ENCODE measurements at regions not wholly inside any gene's neighbourhood (a gene's known extent, or its start where the extent isn't known, plus 50 kb on each side); places are given as distances from the start of the nearest gene placed in this dataset.

DNA sequence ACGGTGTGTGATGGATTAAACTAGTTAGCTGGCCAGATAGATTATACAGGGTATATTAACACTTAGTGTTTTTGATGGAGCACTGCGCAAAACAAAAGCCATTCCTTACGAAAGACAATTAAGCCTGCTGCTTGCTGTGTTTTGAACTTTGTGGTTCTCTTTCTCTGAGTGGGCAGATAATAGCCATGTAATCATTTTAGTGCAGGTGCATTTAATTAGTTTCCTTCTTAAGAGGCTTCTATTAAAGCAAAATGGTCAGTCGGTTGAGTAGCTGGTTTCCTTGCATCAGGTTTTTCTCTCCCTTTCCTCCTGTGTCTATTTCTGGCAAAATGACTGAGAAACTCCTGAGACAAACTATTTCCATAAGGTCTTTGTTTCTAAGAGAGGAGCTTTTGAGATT, 512.5 kb downstream of the DMAC1 start:
- no peak for DNase-seq

DNA sequence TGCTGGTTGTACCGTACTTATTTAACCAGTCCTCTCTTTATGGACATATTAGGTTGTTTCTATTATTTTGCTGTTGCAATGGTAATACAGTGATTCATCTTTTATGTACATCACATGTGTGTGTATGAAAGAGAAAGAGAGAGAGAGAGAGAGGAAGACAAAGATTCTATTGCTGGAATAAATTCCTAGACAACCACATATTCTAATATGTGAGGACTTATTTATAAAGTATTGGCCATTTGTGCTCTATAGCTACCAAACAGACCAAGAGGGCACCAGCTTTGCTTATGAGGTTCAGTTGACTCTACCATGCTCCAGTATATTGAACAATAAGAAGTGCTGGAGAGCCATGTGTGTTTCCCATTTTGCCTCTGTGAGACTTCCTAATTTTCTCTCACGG, 513.5 kb downstream of the DMAC1 start:
- no peak for DNase-seq

DNA sequence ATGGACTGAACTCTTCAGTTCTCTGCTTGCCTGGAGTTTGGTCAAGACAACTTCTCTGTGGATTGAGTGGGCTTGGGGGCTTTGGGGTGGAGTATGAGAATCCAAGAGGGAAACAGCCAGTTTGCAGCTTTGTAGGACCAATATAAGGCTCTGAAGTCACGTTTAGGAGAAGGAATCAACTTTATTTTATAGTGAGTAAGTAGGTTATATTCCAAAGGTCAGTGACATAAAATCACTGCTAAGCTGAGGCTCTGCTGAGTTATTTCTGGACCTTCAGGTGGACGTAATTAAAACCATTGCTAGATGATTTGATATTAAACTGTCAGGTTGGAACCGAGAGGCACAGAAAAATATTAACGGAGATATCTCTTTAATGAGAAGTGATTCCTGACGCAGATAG, 514.4 kb downstream of the DMAC1 start:
- no peak for DNase-seq

DNA sequence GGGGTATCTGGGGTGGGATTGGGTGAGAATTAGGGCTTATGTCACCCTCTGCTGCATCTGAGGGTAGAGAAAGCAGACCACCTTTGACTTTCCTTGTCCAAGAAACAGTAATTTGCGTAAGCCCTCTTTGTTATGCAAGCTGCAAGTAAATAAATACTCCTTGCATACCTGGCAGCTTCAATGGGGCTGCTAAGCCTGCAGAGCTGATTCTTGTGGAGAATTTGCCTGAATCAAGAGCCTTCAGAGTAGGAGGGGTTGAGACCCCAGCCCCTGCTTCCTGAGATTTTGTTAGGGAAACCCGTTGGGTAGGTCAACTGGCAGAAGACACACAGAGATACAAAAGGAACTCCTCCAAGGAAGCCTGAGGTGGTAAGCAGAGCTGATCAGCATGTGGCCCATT, 515.1 kb downstream of the DMAC1 start:
- DNase-seq = no peak

DNA sequence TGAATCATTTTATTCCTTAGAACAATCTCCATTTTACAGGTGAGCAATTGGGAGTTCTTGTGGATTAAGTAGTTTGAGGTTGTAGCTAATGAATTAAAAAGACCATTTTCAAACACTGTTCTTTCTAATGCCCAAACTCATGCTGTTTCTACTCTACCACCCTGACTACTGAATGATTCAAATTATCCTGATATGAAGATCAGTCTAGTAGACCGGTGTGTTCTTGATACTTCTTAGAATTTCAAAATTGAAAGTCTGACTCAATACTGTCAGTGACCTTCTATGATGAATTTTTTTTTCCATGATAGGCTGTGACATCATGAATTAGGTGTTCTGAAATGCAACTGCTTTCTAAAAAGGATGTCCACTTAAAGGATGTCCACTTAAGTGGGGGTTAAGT, 515.5 kb downstream of the DMAC1 start:
- DNase-seq = no peak

DNA sequence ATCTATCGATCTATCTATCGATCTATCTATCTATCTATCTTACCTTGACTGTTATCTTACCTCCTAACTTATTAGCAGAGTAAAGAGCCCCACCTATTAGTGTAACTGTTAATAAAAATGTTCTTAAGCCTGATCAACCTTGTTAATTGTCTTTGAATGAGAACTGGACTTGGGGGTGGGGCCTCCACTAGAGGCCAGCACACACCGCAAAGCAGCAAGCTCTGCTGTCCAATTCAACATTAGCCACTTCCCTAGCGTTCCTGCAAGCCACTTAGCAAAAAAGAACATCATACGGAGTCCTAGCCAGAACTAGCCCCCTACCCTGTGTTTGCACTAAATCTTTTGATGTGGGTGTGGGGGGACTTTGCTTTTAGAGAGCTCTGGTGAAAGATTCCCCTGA, 515.8 kb downstream of the KDM4C start:
- DNase-seq = no peak

DNA sequence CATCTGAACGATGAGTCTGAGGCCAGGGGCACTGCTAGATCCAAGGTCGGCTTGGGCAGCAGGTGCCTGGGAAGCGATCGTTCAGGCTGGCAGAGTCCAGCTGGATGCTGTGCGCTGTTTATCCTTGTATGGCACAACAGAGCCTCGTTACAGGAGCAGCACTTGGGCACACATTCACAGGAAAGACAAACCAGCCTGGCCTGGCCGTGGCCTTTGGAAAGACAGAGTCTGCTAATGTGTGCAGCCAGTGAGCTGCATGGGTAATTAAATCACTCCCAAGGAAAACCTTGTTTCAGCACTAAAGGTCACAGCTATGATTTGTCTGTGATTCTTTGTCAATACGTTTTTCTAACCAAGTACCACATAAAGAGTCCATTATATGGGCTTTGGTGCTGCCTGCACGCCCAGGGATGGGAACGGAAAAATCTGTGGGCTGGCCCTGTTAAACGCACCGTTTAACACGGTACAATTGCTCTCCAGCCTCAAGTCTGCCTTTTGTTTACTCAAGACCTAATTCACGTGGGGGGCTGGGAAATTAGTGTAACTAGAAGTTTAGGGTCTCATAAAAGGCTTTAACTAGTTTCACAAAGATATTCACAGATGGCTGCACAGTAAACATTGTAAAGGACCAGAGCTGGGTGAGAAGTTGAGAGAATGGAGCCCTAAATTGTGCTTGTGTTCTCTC, 509.3 kb downstream of the KDM4C start:
- no peak for DNase-seq

DNA sequence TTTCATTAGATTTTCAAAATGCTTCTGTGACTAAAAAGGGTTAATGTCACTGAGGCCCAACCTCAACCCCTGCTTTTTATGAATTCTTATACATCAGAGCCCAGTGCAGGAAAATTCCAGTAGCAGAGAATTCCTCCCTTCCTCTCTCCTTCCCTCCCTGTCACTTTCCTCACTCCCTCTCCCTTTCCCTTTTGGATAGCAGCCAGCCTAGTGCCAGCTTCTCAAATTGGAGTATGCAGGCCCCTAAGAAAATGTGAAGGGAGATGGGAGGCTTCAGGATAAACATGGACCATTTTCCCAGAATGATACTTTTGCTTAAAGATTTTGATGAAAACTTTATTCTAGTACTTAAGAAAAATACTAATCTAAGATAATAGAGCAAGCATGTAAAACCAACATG, 507.4 kb downstream of the KDM4C start:
- no peak for DNase-seq

DNA sequence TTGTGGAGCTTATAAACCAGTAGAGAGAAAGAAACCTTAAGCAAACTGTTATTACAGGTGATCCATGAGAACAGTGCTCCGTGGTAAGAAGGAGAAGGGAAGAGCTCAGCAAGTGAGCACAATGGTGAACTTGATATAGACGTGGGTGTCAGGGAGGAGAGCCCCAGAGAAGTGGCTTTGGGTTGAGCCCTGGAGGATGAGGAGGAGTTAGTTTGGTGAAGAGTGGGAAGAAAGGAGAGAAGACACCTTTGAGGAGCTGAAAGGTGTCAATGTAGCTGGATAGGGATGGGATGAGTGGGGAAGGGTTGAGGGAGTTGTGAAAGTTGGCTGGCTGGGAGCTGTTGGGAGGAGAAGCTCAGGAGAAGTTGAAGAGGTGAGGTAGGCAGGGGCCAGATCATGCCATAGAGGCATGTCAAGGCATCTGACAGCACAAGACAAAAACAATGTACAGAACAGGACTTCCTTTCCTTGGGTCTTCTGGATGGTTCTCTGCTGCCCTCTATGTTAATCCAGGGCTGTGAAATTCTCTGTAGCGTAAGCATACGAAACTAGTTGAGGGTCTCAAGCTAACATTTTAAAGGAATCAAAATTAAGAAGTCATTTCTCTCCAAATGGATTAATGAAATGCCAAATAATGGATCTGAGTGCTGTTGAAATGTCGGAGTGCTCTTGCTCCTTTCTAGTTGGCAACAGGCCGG, 501.9 kb downstream of the KDM4C start:
- no peak for DNase-seq

DNA sequence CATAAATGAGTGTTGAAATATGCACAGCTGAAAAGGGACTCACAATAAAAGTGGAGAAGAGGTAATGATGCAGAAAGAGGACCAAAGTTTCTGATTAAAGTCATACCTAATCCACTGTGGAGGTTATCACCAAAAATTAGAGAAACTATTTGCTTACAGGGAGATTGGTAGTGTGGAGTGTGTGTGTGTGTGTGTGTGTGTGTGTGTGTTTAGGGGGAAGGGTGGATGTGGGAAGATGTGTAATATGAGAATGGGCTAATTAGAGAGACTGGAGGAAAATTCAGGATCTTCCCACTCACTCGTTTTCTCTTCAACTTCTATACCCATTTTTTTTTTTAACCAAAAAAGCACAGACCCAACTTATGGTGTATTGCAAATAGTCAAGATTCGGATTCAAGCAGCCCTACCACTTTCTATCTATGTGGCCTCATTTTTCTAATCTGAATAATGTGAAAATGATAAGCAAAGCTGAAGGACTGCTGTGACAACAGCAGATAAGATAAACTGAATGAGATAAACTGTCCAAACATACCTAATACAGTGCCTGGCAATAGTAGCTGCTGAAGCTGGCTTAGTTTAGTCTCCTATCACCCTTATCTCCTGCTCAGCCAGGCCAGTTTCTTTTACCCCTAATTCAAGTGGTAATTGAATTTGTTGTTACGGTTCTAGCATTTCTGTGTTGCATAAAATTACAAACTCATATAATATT, 501.1 kb downstream of the KDM4C start:
- no peak for DNase-seq

DNA sequence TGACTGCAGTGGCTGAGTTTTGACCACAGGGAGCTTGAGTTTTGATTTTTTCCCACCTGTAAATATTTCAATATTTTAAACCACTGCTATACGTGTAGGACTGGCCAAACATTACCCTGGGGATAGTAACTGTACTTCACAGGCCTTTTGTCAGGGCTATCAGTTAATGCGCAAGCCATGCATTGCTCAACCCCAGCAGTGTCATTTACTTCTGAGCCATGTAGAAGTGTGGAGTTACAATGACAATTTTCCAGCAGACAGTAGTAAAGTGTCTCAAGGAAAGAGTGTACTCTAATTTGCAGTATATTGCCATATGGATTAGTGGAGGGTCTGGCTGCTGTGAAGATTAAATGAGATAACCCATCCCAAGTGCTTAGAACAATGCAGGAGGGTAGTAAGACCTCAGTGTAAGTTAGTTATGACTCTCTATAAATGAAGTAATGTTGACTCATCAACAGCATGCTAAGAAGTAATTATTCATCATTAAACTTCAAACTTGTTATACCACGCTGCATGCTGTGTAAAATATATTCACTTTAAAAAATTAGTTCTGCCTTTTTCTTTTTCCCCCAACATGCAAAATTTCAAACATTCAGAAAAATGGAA, 489.2 kb downstream of the KDM4C start:
- no peak for DNase-seq

DNA sequence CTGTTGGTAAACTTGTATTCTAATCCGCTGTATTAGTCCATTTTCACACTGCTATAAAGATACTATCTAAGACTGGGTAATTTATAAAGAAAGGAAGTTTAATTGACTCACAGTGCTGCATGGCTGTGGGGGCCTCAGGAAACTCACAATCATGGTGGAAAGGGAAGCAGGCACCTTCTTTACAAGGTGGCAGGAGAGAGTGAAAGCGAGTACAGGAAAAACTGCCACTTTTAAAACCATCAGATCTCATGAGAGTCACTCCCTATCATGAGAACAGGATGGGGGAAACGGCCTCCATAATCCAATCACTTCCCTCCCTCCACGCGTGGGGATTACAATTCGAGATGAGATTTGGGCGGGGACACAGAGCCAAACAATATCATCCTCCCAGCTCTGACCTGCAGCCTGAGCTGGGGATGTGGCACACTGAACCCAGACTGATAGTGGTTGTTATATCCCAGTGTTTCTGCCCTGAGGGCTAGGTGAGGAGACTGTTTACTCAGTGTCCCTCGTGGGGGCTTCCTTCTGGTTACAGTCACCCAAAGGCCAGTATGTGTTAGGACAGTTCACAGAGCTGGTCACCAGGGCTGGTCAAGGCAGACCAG, 488.3 kb downstream of the KDM4C start:
- DNase-seq = no peak

DNA sequence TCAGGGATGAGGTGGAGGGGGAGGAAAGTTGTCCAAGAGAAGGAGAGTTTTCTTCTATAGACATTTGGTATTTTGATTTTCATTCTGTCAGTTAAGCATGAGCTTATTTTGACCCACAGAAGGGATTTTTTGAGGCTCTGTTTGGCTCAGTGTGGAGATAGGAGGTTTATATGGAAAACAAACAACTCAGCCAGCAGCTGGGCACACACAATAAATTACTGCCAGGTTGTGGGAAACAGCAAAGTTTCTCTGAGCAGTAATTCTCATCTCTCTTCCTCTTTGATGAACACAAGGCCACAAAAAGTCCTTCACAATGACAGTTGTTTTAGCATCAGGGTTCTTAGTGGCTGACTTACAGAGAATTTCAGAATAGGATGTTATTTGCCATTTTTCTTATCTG, 486.1 kb downstream of the KDM4C start:
- no peak for DNase-seq

DNA sequence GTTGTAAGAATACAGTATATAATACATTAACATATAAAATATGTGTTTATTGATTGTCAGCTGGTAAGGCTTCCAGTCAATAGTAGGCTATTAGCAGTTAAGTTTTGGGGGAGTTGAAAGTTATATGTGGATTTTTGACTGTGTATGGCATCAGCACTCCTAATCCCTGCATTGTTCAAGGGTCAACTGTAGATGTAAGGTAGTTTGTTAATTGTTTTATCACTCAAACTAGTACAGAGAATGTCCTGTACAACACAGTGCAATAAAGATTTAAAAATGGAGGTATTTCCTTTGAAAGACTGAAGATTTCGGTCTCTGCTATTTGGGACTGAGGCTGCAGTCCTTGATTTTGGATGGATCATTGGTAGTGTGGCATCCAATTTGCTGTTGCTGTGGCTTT, 484.4 kb downstream of the KDM4C start:
- DNase-seq = no peak

DNA sequence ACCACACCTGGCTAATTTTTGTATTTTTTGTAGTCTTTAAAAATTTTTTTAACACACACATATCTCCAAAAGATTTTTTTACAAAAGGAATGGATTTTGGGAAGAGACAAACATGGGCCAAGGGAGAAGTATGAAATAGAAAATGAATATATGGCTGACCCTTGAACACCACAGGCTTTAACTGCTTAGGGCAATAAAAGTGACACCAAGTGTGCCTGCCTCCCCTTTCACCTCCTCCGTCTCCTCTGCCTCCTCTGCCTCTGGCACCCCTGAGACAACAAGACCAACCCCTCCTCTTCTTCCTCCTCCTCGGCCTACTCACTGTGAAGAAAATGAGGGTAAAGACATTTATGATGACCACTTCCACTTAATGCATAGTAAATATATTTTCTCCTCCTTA, 483.9 kb downstream of the KDM4C start:
- no peak for DNase-seq

DNA sequence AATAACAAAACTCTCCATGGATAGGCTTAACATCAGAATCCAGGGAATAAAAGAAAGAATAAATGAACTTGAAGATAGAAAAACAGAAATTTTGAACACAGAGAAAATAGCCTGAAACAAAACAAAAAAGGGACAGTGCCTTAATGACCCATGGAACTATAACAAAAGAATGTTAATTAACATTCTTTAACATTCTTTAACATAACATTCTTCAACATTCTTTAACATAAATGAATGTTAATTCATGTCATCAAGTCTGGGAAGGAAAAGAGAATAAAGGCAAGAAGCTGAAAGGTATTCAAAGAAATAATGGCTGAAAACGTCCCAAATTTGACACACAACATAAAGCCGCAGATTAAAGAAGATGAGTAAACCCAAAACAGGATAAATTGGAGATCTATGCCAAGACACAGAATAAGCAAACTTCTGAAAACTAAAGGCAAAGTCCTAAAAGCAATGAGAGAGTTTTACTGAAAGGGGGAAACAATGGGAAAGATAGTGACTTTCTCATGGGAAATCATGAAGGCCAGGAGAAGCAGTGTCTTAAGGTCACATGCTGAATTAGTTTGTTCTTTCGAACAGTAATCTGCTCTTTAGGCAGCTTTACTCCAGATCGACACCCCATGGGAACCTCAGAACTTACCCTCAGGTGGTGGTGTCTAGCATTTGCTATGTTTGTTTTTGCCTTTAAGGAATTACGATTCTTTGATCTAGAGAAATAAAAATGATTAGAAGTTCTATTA, 483.0 kb downstream of the KDM4C start:
- no peak for DNase-seq

DNA sequence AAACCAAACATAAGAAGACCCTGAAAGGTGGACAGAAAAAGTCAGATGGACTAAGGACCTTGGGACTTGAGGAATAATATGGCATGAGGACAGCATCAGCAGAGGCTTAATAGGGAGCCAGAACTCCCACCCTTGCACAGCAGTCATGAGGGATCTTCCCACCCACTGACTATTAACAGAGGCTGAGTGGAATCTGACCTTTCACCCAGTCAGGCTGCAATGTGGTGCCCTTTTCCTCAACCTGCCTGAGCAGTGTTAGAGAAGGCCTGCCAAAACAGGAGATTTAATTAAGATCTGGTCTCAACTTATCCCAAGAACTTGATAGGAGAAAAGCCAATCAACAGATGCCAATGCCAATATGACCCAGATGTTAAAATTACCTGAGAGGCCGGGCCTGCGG, 481.9 kb downstream of the KDM4C start:
- no peak for DNase-seq

DNA sequence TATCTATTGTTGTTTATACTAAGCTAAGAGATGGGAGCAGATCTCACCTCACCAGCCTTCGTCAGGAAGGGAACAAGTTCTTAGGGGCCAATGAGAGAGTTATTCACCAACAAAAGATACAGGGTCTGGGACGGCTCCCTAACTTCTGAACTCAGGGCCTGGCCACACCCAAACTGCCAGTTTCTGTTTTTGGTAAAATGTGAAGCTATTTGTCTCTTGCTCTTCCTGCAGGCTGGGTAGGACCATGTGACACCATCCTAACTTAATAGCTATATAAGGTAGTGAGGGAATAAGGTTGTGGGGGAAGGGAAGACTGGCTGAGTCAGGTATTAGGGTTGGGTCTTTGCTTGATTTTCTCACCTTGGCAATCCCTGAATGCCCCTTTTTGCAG, 480.5 kb downstream of the KDM4C start:
- no peak for DNase-seq

DNA sequence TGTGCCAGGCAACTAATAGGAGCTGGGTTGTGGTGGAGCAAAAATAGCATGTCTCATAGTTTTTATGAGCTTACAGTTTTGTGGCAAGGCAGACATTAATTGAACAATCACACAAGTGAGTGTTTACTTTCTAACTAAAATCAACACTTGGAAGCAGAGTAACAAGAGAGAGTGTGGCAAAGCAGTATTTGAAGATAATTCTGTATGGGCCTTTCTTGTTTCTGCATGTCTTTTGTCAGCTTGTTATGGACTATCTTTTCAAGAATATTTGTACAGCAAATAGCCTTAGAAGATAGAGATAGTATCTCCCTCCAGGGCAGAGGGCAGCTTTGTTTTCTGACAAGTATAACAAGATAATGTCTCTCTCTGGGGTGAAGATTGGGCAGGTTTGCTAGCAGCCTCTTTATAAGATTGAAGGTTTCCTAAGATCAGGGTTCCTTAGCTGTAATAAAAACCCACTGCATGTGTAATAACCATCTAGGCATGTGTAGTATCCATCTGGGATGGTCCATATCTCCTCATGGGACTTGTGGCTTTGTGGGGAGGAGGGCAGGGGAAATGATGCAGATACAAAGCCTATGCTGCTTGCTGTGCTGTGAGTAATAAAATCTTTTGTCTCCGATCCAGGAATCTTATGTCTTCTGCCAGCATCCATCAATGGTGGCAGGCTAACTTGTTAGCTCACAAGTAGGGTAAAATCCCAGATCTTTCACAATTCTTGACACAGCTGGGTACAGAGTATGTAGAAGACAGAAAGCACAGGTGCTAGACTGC, 479.9 kb downstream of the KDM4C start:
- DNase-seq = no peak

DNA sequence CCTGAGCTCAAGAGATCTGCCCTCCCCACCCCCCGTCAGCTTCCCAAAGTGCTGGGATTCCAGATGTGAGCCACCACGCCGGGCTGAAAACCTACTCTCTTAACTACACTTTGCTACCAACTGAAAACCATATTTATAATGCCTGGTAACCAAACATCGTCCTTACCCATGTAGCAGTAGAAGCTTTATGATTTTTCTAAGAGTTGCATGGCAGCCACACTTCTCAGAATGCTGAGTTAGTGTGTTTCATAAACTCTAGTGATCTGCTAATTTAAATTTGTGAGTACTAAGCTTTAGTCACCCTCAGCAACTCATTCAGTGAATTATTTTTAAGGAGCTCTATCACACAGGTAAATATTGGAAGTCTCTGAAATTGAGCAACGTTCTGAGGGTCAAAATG, 478.4 kb downstream of the KDM4C start:
- DNase-seq = no peak

DNA sequence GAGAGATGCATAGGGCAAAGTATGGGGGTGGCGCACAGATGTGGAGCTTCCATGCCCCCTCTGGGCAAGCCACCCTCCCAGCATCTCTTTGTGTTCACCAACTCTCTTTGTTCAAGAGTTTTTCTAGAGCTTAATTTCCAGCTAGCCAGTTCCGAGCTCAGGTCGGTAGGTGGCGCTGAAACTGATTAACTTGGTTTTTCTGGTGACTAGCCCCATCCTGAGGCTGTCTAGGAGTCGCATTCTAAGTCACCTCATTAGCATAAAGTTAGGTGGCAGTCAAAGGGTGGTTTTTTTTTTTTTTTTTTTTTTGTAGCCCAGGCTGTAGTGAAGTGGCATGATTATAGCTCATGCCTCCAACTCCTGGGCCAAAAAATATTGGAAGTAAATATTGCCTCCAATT, 476.4 kb downstream of the KDM4C start:
- peak in 1 of 2 experiments; percentile 15 for DNase-seq

DNA sequence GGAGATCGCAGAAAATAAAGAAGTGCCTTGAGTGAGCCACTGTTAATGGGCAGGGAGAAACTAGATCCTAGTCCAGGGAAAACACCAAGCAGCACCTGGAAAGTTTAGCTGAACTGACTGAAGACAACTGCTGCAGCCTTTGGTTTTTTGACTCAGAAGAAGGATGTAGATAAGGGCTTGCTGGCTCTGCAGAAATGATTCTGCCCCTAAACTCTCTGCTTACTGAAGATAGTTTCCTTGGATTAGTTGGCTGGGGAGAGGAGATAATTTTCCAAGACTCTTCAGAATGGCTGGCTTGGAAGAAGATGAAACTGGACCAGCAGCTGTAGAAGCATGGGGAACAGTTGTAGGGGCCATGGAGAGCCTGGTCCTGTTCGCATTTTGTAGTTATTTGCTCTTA, 471.8 kb downstream of the KDM4C start:
- DNase-seq = no peak

Data from SW 1271 (cell line).